K562 (cell line): ENCODE measurements at regions not wholly inside any gene's neighbourhood (a gene's known extent, or its start where the extent isn't known, plus 50 kb on each side); places are given as distances from the start of the nearest gene placed in this dataset.

Source experiments
- ATAC-seq: fragments of 200-7000 bp; cut with Tn5 transposase; 3 replicates; pipeline ENCODE4 v1.9.1; 2020; ENCODE audit warnings: moderate library complexity
- BruUV-seq: library from RNA; stranded (reverse); fragments of 400-500 nt; replicated peaks from 2 replicates; lab custom pipeline; 2021; lab: Mats Ljungman, UMichigan
- CTCF ChIA-PET: fragments of 300-600 bp; formaldehyde crosslinking; extraction: SDS; loops from one replicate; lab custom pipeline; 2021; ENCODE audit warnings: low intra/inter-chr PET ratio; lab: Yijun Ruan, JAX
- POLR2A ChIA-PET: fragments of 300-600, 350-650 bp; sonication (Branson Sonifier 250); formaldehyde crosslinking; extraction: SDS; loops from one replicate; lab custom pipeline; 2021; ENCODE audit warnings: antibody characterized with exemption, inconsistent platforms; lab: Yijun Ruan, JAX
- DNase-seq, 4 experiments: peaks; one replicate each; pipeline versions ENCODE4 v3.0.0 to v3.0.0-alpha.2; 2011 to 2018; ENCODE audit warnings: low spot score in 3 of 4, mixed read lengths in 3 of 4; ENCODE audit errors: extremely low read depth in 1 of 4
- FAIRE-seq: peaks from 2 replicates; lab custom pipeline; 2011; peaks lifted over from hg19 to GRCh38; lab: Jason Lieb, UNC
- H2AFZ ChIP-seq: 2 replicates; pipeline ENCODE4 v1.6.0; 2011; ENCODE audit warnings: low read depth, low read length, control low read depth, inconsistent platforms
- H3K27ac ChIP-seq: fragments of 200-600 bp; 3 replicates; pipeline ENCODE4 v1.8.0; 2011; ENCODE audit warnings: low read depth, mild to moderate bottlenecking, control low read depth, inconsistent platforms, low read length, moderate library complexity, mixed read lengths; ENCODE audit errors: extremely low read depth
- H3K27me3 ChIP-seq, 2 experiments: fragments of 300-600 bp in 1 of 2; 2 replicates in 1 of 2; 3 replicates in 1 of 2; pipeline versions ENCODE4 v1.6.0 to v1.8.0; 2011; ENCODE audit warnings: inconsistent platforms in 2 of 2, low read length in 2 of 2, mild to moderate bottlenecking in 1 of 2, mixed read lengths in 1 of 2, moderate library complexity in 1 of 2; ENCODE audit not compliant: control insufficient read depth in 2 of 2, insufficient read depth in 2 of 2
- H3K36me3 ChIP-seq: fragments of 300-600 bp; 3 replicates; pipeline ENCODE4 v1.8.0; 2011; ENCODE audit warnings: mild to moderate bottlenecking, low read length, inconsistent platforms; ENCODE audit not compliant: control insufficient read depth, insufficient read depth
- H3K4me1 ChIP-seq, 2 experiments: fragments of 200-600 bp in 1 of 2; replicated peaks in 1 of 2; 2 replicates in 1 of 2; 3 replicates in 1 of 2; pipeline versions ENCODE4 v1.5.1 to v1.8.0; 2011; ENCODE audit warnings: inconsistent platforms in 2 of 2, low read length in 2 of 2, mild to moderate bottlenecking in 1 of 2, mixed read lengths in 1 of 2, moderate library complexity in 1 of 2; ENCODE audit not compliant: control insufficient read depth in 2 of 2, insufficient read depth in 2 of 2
- H3K4me2 ChIP-seq: 2 replicates; pipeline ENCODE4 v1.6.1; 2011; ENCODE audit warnings: low read length, control low read depth, inconsistent platforms, mixed read lengths; ENCODE audit not compliant: insufficient read depth
- H3K4me3 ChIP-seq: fragments of 200-600 bp; sonication (generic), shearing (Covaris generic); 2 replicates; pipeline ENCODE4 v1.5.1; 2016; ENCODE audit warnings: control low read depth, inconsistent platforms
- H3K79me2 ChIP-seq: fragments of 200-600 bp; 3 replicates; pipeline ENCODE4 v1.8.0; 2011; ENCODE audit warnings: low read length, inconsistent platforms; ENCODE audit not compliant: control insufficient read depth, insufficient read depth
- H3K9ac ChIP-seq, 2 experiments: 2 replicates each; pipeline versions ENCODE4 v1.6.0 to v1.6.1; 2011; ENCODE audit warnings: low read depth in 2 of 2, low read length in 2 of 2, control low read depth in 1 of 2, inconsistent platforms in 1 of 2, mild to moderate bottlenecking in 1 of 2, mixed read lengths in 1 of 2; ENCODE audit not compliant: insufficient read depth in 1 of 2
- H3K9me1 ChIP-seq: one replicate; pipeline ENCODE4 v1.6.0; 2011; ENCODE audit warnings: inconsistent platforms, mild to moderate bottlenecking, low read length, moderate library complexity; ENCODE audit not compliant: control insufficient read depth, insufficient read depth
- H3K9me3 ChIP-seq: replicated peaks from 2 replicates; pipeline ENCODE4 v1.5.1; 2011; ENCODE audit warnings: low read depth, low read length, inconsistent platforms; ENCODE audit not compliant: control insufficient read depth, insufficient read depth
- H4K20me1 ChIP-seq: replicated peaks from 2 replicates; pipeline ENCODE4 v1.6.1; 2011; ENCODE audit warnings: low read length, inconsistent platforms, mixed read lengths; ENCODE audit not compliant: control insufficient read depth, insufficient read depth
- ATF7 ChIP-seq: fragments of 450-650 bp; IDR thresholded peaks from 2 replicates; pipeline ENCODE4 v1.7.1; 2014; ENCODE audit warnings: mild to moderate bottlenecking, moderate library complexity
- ELF4 ChIP-seq: fragments of 450-650 bp; formaldehyde crosslinking; IDR thresholded peaks from 2 replicates; pipeline ENCODE4 v1.4.0; 2022; ENCODE audit warnings: missing genetic modification characterization
- ETV6 ChIP-seq, 3 experiments: fragments of 150-350 bp in 1 of 3; sonication (generic) in 1 of 3; formaldehyde crosslinking in 1 of 3; IDR thresholded peaks; 2 replicates each; pipeline versions ENCODE4 v1.6.1 to v1.8.0; 2014 to 2022; ENCODE audit warnings: borderline replicate concordance in 2 of 3, low read depth in 2 of 3, antibody characterized with exemption in 1 of 3, low read length in 1 of 3, mild to moderate bottlenecking in 1 of 3, missing genetic modification reagents in 1 of 3
- LARP7 ChIP-seq: fragments of 450-650 bp; IDR thresholded peaks from 2 replicates; pipeline ENCODE4 v1.6.1; 2016
- LCOR ChIP-seq: sonication (generic); formaldehyde crosslinking; IDR thresholded peaks from 2 replicates; pipeline ENCODE4 v1.8.0; 2022; ENCODE audit warnings: mild to moderate bottlenecking, missing genetic modification reagents
- MAZ ChIP-seq, 2 experiments: fragments of 450-650 bp in 1 of 2; sonication (generic) in 1 of 2; formaldehyde crosslinking; IDR thresholded peaks in 1 of 2; conservative IDR thresholded peaks in 1 of 2; 2 replicates each; pipeline versions ENCODE4 v1.4.0 to v1.5.0; 2020; ENCODE audit warnings: mild to moderate bottlenecking in 1 of 2, missing genetic modification reagents in 1 of 2
- PRMT5 ChIP-seq: sonication (generic); formaldehyde crosslinking; IDR thresholded peaks from 2 replicates; pipeline ENCODE4 v1.5.0; 2020; ENCODE audit warnings: missing genetic modification reagents
- RUNX1 ChIP-seq: sonication (generic); IDR thresholded peaks from 2 replicates; pipeline ENCODE4 v1.6.1; 2016; ENCODE audit warnings: antibody characterized with exemption, low read depth
- SREBF1 ChIP-seq: fragments of 150-350 bp; IDR thresholded peaks from 2 replicates; pipeline ENCODE4 v1.6.1; 2014; ENCODE audit warnings: antibody characterized with exemption, low read depth, low read length, borderline replicate concordance
- TCF7 ChIP-seq: sonication (generic); IDR thresholded peaks from 2 replicates; pipeline ENCODE4 v1.6.1; 2016; ENCODE audit warnings: antibody characterized with exemption, borderline replicate concordance
- ZC3H4 ChIP-seq: sonication (generic); formaldehyde crosslinking; IDR thresholded peaks from 2 replicates; pipeline ENCODE4 v1.9.0; 2021; ENCODE audit warnings: missing genetic modification reagents, borderline replicate concordance
- ZNF507 ChIP-seq: conservative IDR thresholded peaks from 2 replicates; pipeline ENCODE4 v1.6.1; 2017; ENCODE audit warnings: missing genetic modification characterization, missing compliant biosample characterization
- whole genome bisulfite sequencing: fragments of 100-300 bp; shearing (Covaris generic); methylation state at CpG from one replicate; pipeline ENCODE4 v1.1.6; 2016; ENCODE audit warnings: low coverage, mixed read lengths; ENCODE audit not compliant: insufficient coverage; ENCODE audit errors: missing lambda C conversion rate; 5-methylcytosine and 5-hydroxymethylcytosine counted together
- in situ Hi-C: fragments of 300-500 bp; cut with MboI; formaldehyde crosslinking; loops from 4 replicates; pipeline ENCODE4 v1.15.0; 2018; ENCODE audit warnings: inconsistent platforms, mixed read lengths
- intact Hi-C: fragments of 100-400 bp; cut with micrococcal nuclease; formaldehyde crosslinking; loops from 2 replicates; pipeline ENCODE4 v1.14.2; 2022
- TF ChIP-seq, protein P1 (sequence below): IDR thresholded peaks from 3 replicates; pipeline ENCODE4 v1.6.1; 2011; ENCODE audit warnings: borderline replicate concordance, mild to moderate bottlenecking, moderate library complexity; ENCODE audit not compliant: insufficient read length; ENCODE audit errors: extremely low read depth

DNA sequence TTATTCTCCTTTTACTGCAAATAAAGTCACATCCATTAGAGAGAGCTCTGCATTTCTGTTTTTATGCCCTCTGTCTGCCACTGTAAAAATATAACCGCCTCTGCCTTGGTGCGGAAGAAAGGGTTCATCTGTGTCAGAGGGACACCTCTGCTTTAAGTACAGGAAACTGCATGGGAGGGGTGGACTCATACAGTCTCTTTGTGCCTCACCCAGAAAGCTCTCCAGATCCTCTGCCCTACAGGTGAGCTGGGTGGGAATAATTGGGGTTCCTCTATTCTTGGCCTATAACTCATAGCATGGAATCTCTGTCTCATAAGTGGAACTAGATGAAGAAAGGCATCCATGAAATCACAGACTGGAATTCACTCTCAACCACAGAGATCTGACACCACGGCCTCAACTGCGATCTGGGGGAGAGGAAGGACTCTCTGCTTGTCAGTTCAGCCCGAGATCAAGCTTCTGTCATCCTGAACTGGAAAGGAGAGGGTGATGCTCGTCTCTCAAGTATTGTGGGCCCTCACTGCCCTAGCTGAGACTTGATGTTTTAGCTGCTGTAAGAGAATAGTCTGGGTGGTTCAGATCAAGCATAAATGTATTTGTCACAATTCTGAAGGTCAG lies 702.3 kb downstream of the TMEM121 start:
- no peaks in the 10 kb centered on the region for H3K36me3 ChIP-seq
- no TSS peak for BruUV-seq
- H3K9ac ChIP-seq = no peak overlapping the region
- H3K4me3 ChIP-seq = no peak overlapping the region
- in situ Hi-C loops (no loop called here), intact Hi-C loops (no loop called here)
- no peaks in the 10 kb centered on the region for H3K79me2 ChIP-seq
- H3K4me1 ChIP-seq = no peaks in the 10 kb centered on the region
- ATAC-seq (no peak), FAIRE-seq (no peak), DNase-seq (no peak)
- no peak overlapping the region for H3K27ac ChIP-seq
- 0% methylated on average over 6 of the region's 6 CpGs for WGBS
- no peaks in the 10 kb centered on the region for H3K9me3 ChIP-seq
- no peaks in the 10 kb centered on the region for H3K9me1 ChIP-seq
- H3K4me2 ChIP-seq = no peak overlapping the region
- no peaks in the 10 kb centered on the region; the same call in 1 of the 2 replicates for H4K20me1 ChIP-seq
- peaks cover 0 to 11% of the 10 kb centered on the region in 2 experiments; a peak in 2 of 5 replicates for H3K27me3 ChIP-seq
- no peak overlapping the region for H2AFZ ChIP-seq
- ChIA-PET POLR2A (no interaction called here), CTCF (no interaction called here)
- TF ChIP-seq PRMT5 (CRISPR knock-in tag) (no peak), ELF4 (CRISPR knock-in tag) (no peak), ZNF507 (tag) (no peak), RUNX1 (no peak), MAZ (CRISPR knock-in tag; conservative IDR thresholded peaks at IDR 0.05 in 1 of 2, IDR thresholded peaks at IDR 0.05 in 1 of 2) (no peak), ATF7 (no peak)
- TF ChIP-seq, all 486 proteins: peak for 0

GRCh38 chr14:106230071-106230470 lies 703.7 kb downstream of the TMEM121 start:
- peaks cover 0 to 9% of the 10 kb centered on the region in 2 experiments; a peak in 2 of 5 replicates for H3K27me3 ChIP-seq
- no peak overlapping the region for H3K4me3 ChIP-seq
- no peak for FAIRE-seq
- CTCF ChIA-PET = no interaction called here
- intact Hi-C loops (no loop called here), in situ Hi-C loops (no loop called here)
- POLR2A ChIA-PET = no interaction called here
- H3K36me3 ChIP-seq = no peaks in the 10 kb centered on the region
- no peaks in the 10 kb centered on the region for H3K4me1 ChIP-seq
- H3K27ac ChIP-seq = no peak overlapping the region
- WGBS = 8% methylated on average over 2 of the region's 2 CpGs
- H3K9me1 ChIP-seq = no peaks in the 10 kb centered on the region
- no peak overlapping the region for H3K9ac ChIP-seq
- H4K20me1 ChIP-seq = no peaks in the 10 kb centered on the region; the same call in 1 of the 2 replicates
- no peaks in the 10 kb centered on the region for H3K9me3 ChIP-seq
- no peak for ATAC-seq
- H3K79me2 ChIP-seq = no peaks in the 10 kb centered on the region
- no TSS peak for BruUV-seq
- H3K4me2 ChIP-seq = no peak overlapping the region
- no peak overlapping the region for H2AFZ ChIP-seq
- DNase-seq = no peak
- TF ChIP-seq LCOR (CRISPR knock-in tag) (no peak), SREBF1 (no peak), LARP7 (no peak), ZC3H4 (CRISPR knock-in tag) (no peak), ETV6 (IDR thresholded peaks at IDR 0.05; ENCODE audit: borderline replicate concordance in 1 of 2, low read depth in 2 of 2, low read length in 1 of 2) (no peak), ETV6 (CRISPR knock-in tag; IDR thresholded peaks at IDR 0.05; ENCODE audit: borderline replicate concordance) (no peak), TCF7 (no peak)
- TF ChIP-seq, protein P1, sequence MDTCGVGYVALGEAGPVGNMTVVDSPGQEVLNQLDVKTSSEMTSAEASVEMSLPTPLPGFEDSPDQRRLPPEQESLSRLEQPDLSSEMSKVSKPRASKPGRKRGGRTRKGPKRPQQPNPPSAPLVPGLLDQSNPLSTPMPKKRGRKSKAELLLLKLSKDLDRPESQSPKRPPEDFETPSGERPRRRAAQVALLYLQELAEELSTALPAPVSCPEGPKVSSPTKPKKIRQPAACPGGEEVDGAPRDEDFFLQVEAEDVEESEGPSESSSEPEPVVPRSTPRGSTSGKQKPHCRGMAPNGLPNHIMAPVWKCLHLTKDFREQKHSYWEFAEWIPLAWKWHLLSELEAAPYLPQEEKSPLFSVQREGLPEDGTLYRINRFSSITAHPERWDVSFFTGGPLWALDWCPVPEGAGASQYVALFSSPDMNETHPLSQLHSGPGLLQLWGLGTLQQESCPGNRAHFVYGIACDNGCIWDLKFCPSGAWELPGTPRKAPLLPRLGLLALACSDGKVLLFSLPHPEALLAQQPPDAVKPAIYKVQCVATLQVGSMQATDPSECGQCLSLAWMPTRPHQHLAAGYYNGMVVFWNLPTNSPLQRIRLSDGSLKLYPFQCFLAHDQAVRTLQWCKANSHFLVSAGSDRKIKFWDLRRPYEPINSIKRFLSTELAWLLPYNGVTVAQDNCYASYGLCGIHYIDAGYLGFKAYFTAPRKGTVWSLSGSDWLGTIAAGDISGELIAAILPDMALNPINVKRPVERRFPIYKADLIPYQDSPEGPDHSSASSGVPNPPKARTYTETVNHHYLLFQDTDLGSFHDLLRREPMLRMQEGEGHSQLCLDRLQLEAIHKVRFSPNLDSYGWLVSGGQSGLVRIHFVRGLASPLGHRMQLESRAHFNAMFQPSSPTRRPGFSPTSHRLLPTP = no peak
